KMS-11 (cell line): ENCODE measurements at regions not wholly inside any gene's neighbourhood (a gene's known extent, or its start where the extent isn't known, plus 50 kb on each side); places are given as distances from the start of the nearest gene placed in this dataset.
A peak's percentile ranks its signal among the peaks of the same experiment; 100 is the strongest.
"Not testable (repeated sequence)": the region's sequence is repeated elsewhere in the genome, so short reads cannot be mapped to it uniquely, and the experiment has no call there.

Experiments used
- H2AFZ ChIP-seq: fragments of 200-600 bp; sonication (generic); 2 replicates; pipeline ENCODE4 v1.6.1; 2016; ENCODE audit warnings: antibody characterized with exemption, mixed run types, low read depth
- H3K27ac ChIP-seq: fragments of 200-600 bp; sonication (generic); 2 replicates; pipeline ENCODE4 v1.6.1; 2016; ENCODE audit warnings: mild to moderate bottlenecking, mixed run types
- H3K27me3 ChIP-seq: fragments of 200-600 bp; sonication (generic); 2 replicates; pipeline ENCODE4 v1.6.1; 2017; ENCODE audit warnings: mild to moderate bottlenecking, low read depth, mixed run types, moderate library complexity; ENCODE audit not compliant: insufficient read depth
- H3K36me3 ChIP-seq: fragments of 200-600 bp; sonication (generic); 2 replicates; pipeline ENCODE4 v1.6.1; 2017; ENCODE audit warnings: mild to moderate bottlenecking, mixed run types; ENCODE audit not compliant: insufficient read depth
- H3K4me1 ChIP-seq: fragments of 200-600 bp; sonication (generic); 2 replicates; pipeline ENCODE4 v1.6.1; 2016; ENCODE audit warnings: mild to moderate bottlenecking, low read depth, mixed run types; ENCODE audit not compliant: poor library complexity, severe bottlenecking
- H3K4me2 ChIP-seq: fragments of 200-600 bp; sonication (generic); 2 replicates; pipeline ENCODE4 v1.7.0; 2016; ENCODE audit warnings: mild to moderate bottlenecking, mixed run types
- H3K4me3 ChIP-seq: fragments of 200-600 bp; sonication (generic); IDR thresholded peaks from 2 replicates; pipeline ENCODE4 v1.6.1; 2017; ENCODE audit warnings: low read depth, low read length, mixed read lengths; ENCODE audit not compliant: insufficient read depth
- H3K79me2 ChIP-seq: fragments of 200-600 bp; sonication (generic); 2 replicates; pipeline ENCODE4 v1.6.1; 2016; ENCODE audit warnings: low read depth, mixed run types; ENCODE audit not compliant: insufficient read depth
- H3K9ac ChIP-seq: fragments of 200-600 bp; sonication (generic); 2 replicates; pipeline ENCODE4 v1.6.1; 2016; ENCODE audit warnings: mild to moderate bottlenecking, mixed run types
- H4K20me1 ChIP-seq: fragments of 200-600 bp; sonication (generic); 2 replicates; pipeline ENCODE4 v1.6.1; 2016; ENCODE audit warnings: mild to moderate bottlenecking, mixed run types; ENCODE audit not compliant: insufficient read depth
- CTCF ChIP-seq: fragments of 200-600 bp; sonication (generic); conservative IDR thresholded peaks from 2 replicates; pipeline ENCODE4 v1.6.1; 2017; ENCODE audit warnings: low read depth, mild to moderate bottlenecking, antibody characterized with exemption, low read length, moderate library complexity, mixed read lengths

DNA sequence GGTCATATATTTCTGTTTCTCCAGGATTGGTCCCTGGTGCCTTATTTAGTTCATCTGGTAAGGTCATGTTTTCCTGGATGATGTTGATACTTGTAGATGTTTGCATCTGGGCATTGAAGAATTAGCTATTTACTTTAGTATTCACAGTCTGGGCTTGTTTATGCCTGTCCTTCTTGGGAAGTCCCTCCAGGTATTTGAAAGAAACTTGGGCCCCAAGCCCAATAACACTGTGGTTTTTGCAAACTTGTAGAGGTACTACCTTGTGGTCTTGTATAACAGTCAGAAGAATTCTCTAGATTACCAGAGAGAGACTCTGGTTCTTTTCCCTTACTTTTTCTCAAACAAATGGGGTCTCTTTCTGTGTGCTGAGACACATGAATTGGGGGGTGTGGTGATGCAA is 251.4 kb upstream of the B3GALT2 start:
- no peaks in the 10 kb centered on the region for H4K20me1 ChIP-seq
- peak overlapping the region; percentile 39; the same call in 1 of the 2 replicates for H2AFZ ChIP-seq
- H3K9ac ChIP-seq, result 0 out of 2 replicates have a peak overlapping the region, but pooled peaks have one; percentile 3
- no peak for TF ChIP-seq CTCF
- H3K79me2 ChIP-seq, result no peaks in the 10 kb centered on the region
- H3K27ac ChIP-seq, result peak overlapping the region; percentile 51
- H3K4me1 ChIP-seq, result peaks cover 48% of the 10 kb centered on the region
- H3K4me2 ChIP-seq, result peak overlapping the region; percentile 77
- peak overlapping the region; percentile 48 for H3K4me3 ChIP-seq
- H3K27me3 ChIP-seq, result no peaks in the 10 kb centered on the region; the same call in 1 of the 2 replicates
- H3K36me3 ChIP-seq, result no peaks in the 10 kb centered on the region

DNA sequence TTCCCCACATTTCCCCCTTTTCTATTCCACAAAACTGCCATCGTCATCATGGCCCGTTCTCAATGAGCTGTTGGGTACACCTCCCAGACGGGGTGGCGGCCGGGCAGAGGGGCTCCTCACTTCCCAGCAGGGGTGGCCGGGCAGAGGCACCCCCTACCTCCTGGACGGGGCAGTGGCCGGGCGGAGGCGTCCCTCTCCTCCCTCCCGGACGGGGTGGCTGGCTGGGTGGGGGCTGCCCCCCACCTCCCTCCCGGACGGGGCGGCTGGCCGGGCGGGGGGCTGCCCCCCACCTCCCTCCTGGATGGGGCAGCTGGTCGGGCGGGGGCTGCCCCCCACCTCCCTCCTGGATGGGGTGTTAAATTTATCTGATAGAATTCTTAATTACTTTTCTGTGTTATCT is 250.9 kb upstream of the B3GALT2 start:
- Histone ChIP-seq H3K4me2 (peak overlapping the region; percentile 77), H3K27ac (peak overlapping the region; percentile 51), H3K4me1 (peaks cover 48% of the 10 kb centered on the region)
- not testable (repeated sequence) for H3K36me3 ChIP-seq, H3K27me3 ChIP-seq, H3K79me2 ChIP-seq, H4K20me1 ChIP-seq, H3K9ac ChIP-seq, H3K4me3 ChIP-seq, H2AFZ ChIP-seq

DNA sequence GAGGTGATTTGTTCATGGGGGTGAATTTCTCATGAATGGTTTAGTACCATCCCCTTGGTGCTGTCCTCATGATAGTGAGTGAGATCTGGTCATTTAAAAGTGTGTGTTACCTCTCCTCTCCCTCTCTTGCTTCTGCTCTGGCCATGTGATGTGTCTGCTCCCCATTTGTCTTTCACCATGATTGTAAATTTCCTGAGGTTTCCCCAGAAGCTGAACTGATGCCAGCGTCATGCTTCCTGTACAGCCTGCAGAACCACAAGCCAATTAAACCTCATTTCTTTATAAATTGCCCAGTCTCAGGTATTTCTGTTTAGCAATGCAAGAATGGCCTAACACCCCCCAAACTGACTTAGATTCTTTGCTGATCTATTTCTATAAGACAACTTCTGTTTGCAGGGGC is 249.4 kb upstream of the B3GALT2 start:
- Histone ChIP-seq H3K4me3 (no peak overlapping the region), H3K27me3 (no peaks in the 10 kb centered on the region), H3K27ac (no peak overlapping the region), H4K20me1 (no peaks in the 10 kb centered on the region), H3K9ac (no peak overlapping the region), H3K36me3 (no peaks in the 10 kb centered on the region), H3K79me2 (no peaks in the 10 kb centered on the region), H2AFZ (no peak overlapping the region), H3K4me2 (no peak overlapping the region), H3K4me1 (peaks cover 48% of the 10 kb centered on the region)
- no peak for TF ChIP-seq CTCF

DNA sequence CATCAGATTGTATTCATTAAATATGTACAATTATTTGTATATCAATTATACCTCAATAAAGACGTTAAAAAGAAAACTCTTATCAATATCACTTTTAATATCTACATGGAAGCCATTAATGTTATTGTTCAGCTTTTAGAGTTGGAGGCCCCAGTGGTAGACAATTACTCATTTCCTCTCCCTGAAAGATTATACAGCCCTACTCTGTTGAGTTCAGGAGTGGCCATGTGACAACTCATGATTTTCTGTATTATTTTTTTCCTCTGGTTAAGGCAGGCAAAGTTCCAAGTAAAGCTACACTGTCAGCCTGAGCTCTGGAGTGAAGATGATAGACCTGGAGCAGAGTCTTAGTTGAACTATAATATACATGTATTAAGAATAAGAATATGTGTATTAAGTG is 247.9 kb upstream of the B3GALT2 start:
- Histone ChIP-seq H3K4me3 (no peak overlapping the region), H3K36me3 (no peaks in the 10 kb centered on the region), H4K20me1 (no peaks in the 10 kb centered on the region), H3K79me2 (no peaks in the 10 kb centered on the region), H3K4me1 (peaks cover 36% of the 10 kb centered on the region), H3K27me3 (no peaks in the 10 kb centered on the region), H2AFZ (no peak overlapping the region), H3K4me2 (no peak overlapping the region), H3K9ac (no peak overlapping the region), H3K27ac (no peak overlapping the region)
- TF ChIP-seq CTCF, result no peak

DNA sequence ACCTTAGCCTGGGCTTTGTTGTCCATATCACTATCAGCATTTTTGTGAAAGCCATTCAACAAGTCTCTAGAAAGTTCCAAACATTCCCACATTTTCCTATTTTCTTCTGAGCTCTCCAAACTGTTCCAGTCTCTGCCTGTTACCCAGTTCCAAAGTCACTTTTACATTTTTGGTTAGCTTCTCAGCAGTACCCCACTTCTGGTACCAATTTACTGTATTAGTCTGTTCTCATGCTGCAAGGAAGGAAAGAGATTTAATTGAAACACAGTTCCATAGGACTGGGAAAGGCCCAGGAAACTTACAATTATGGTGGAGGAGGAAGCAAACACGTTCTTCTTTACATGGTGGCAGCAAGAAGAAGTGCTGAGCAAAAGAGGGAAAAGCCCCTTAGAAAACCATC is 247.2 kb upstream of the B3GALT2 start:
- Histone ChIP-seq H3K9ac (no peak overlapping the region), H3K4me3 (no peak overlapping the region), H3K27ac (no peak overlapping the region), H3K79me2 (no peaks in the 10 kb centered on the region), H3K36me3 (no peaks in the 10 kb centered on the region), H3K4me2 (no peak overlapping the region), H2AFZ (no peak overlapping the region), H3K27me3 (no peaks in the 10 kb centered on the region), H3K4me1 (peaks cover 29% of the 10 kb centered on the region), H4K20me1 (no peaks in the 10 kb centered on the region)
- no peak for TF ChIP-seq CTCF
